Lung microvascular endothelial cell (primary cell): ENCODE measurements at regions not wholly inside any gene's neighbourhood (a gene's known extent, or its start where the extent isn't known, plus 50 kb on each side); places are given as distances from the start of the nearest gene placed in this dataset.
"Not testable (repeated sequence)": the region's sequence is repeated elsewhere in the genome, so short reads cannot be mapped to it uniquely, and the experiment has no call there.

Source experiments
- DNase-seq, 2 donors: peaks; one replicate each; pipeline versions ENCODE4 v3.0.0 to v3.0.0-alpha.2; 2010; ENCODE audit warnings: low read depth in 2 of 2

GRCh38 chr2:595831-596592 is 81.2 kb downstream of the TMEM18 start:
- no peak for DNase-seq

GRCh38 chr2:595141-595815 is 81.9 kb downstream of the TMEM18 start:
- DNase-seq, result no peak

GRCh38 chr2:594297-594949 is 82.8 kb downstream of the TMEM18 start:
- no peak for DNase-seq

DNA sequence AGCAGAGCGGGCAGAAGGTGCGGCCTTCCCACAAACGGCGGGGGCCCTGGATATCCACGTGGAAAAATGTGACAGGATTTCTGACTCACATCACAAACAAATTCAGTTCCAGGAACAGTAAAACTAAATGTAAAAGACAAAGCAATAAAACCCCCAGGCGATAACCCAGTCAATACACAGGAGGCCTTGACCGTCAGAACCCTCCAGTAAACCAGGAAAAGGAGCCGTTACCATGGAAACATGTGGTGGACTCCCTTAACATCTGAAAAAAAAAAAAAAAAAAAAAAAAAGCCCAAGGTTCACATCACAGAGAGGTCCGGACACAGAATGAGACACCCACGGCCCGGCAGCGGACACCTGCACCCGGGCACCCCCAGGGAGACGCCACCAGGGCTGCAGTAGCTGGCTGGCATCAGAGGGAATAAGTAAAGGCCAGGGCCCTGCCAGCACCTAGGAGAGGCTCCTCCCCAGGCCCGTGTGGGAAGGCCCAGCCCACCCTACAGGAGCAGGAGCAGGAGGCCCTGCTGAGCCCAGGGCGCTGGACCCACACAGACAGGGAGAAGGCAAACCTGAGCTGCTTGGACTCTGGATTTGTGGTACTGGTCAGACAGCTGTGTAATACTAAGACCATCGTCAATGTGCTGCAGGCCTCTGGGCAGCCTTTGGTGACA is 83.7 kb downstream of the TMEM18 start:
- no peak for DNase-seq

DNA sequence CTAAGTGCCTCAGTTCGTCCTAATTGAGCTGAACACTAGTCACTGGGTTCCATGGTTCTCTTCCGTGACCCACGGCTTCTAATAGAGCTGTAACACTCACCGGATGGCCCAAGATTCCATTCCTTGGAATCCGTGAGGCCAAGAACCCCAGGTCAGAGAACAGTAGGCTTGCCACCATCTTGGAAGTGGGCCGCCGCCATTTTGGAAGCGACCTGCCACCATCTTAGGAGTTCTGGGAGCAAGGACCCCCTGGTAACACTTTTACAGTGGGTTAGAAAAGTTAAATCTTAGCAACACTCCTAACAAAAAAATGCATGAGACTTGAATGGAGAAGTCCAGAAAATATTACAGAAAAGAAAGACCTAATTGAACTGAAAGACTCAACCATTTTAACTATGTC is 84.5 kb downstream of the TMEM18 start:
- no peak for DNase-seq

- no peak for DNase-seq
Observed at GRCh38 chr2:590214-591175, 86.7 kb downstream of the TMEM18 start.

DNA sequence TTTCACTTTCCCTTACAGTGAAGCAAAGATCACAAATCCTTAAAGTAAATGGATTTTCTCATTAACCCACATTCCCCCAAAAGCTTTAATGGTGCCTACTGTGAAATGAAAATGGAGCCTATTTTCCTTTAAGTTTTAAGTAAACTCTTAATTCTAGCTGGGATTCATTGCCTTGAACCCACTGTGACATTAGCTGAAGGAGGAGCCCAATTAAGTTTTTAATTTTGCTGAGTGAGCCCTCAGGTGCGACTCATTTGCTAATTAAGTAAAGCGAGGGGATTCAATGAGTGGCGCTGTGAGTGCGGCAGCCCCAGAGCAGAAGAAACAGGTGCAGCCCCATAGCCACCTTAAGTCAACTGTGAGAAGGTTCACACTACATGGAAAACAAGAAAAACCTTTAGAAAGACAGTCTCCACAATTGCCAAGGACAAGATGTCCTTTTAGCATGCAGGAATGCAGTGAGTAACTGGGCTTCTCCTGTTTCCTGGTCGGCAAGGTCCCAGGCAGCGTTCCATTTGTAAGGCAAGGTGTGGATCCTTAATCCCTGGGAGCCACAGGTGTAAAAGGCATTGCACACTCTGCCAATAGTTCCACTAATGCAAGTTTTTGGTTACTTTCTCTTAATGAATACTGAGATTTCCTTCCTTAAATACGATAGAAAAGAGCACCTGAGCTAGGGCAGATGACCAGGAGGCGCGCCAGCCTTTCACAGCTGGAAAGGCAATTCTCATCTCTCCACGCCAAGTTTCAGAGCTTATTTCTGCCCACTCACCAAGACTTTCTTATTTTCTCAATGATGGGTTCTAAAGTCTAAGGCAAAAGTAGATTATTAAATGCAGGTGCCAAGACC is 87.7 kb downstream of the TMEM18 start:
- DNase-seq, result no peak

- no peak for DNase-seq
Observed at GRCh38 chr2:588074-588645, 89.0 kb downstream of the TMEM18 start.

GRCh38 chr2:587087-587960 is 89.9 kb downstream of the TMEM18 start:
- no peak for DNase-seq

DNA sequence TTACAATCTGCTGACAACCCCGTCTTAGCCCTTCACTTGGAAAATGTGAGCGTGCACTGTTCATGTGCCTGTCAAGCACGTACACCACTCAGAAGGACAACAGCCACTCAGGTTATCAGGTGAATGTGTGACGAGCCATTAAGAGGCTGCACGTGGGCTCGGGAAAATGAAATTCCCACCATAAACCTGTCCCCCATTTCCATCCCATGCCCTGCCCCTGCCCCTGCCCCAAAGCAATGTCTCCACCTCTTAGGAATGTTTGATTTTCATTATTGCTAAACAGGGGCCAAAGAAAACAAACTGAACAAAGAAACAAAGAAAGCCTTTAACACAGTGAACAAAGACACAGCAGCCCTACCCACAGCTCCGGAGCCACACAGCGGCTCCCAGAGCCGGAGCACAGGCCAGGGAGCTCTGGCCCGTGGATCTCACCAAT is 90.5 kb downstream of the TMEM18 start:
- no peak for DNase-seq

DNA sequence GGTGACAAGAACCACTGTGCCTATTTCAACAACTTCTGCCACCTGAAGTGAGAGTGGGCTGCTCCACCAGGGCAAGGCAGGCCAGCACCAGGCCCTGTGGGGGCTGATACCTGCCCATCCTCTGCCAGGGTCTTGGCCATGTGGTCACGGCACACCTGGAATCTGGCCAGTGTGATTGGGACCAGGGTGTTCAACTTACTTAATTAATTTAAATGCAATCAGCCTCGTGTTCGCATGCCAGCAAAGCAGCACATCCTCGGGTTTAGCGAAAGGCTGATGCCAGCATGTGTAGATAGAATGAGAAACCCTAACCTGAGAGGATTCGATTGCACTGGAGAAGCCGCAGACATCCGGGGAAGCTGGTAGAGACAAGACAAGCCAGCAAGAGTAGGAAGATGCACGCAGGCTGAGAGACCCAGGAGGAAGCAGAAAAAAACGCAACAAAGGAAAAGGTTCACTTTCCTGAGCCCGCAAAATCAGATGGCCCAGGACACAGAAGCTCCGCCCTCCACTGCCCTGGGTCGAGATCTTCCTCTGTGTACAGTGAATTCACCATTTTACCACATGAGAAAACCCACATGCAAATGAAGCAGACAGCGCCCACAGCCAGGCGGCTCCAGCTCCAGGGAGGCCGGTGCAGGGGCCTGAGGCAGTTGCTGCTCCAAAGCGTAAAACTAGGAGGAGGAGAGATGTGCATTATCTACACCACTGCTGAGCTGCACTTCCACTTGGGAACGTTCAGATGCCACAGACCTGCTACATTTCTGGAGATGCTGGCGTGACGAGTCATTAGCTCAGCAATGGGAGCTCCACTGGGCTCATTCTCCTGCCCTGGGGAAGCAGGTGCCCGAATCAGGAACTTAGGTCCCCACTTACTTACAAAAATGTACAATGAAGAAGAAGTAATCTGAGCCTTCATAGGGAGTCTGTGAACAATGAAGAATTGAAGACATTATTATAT is 92.1 kb downstream of the TMEM18 start:
- DNase-seq, result no peak

- no peak for DNase-seq
Observed at GRCh38 chr2:583666-584065, 93.5 kb downstream of the TMEM18 start.

GRCh38 chr2:582792-583528 is 94.2 kb downstream of the TMEM18 start:
- DNase-seq, result no peak

DNA sequence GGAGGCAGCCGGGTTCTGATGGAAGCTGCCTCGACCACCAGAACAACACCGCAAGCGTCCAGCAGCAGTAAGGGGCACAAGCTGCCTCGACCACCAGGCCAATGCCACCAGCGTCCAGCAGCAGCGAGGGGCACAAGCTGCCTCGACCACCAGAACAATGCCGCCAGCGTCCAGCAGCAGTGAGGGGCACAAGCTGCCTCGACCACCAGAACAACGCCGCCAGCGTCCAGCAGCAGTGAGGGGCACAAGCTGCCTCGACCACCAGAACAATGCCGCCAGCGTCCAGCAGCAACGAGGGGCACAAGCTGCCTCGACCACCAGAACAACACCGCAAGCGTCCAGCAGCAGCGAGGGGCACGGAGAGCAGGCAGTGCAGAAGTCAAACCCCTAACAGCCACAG is 94.9 kb downstream of the TMEM18 start:
- DNase-seq, result not testable (repeated sequence)

GRCh38 chr2:579961-580360 is 97.2 kb downstream of the TMEM18 start:
- DNase-seq, result no peak

DNA sequence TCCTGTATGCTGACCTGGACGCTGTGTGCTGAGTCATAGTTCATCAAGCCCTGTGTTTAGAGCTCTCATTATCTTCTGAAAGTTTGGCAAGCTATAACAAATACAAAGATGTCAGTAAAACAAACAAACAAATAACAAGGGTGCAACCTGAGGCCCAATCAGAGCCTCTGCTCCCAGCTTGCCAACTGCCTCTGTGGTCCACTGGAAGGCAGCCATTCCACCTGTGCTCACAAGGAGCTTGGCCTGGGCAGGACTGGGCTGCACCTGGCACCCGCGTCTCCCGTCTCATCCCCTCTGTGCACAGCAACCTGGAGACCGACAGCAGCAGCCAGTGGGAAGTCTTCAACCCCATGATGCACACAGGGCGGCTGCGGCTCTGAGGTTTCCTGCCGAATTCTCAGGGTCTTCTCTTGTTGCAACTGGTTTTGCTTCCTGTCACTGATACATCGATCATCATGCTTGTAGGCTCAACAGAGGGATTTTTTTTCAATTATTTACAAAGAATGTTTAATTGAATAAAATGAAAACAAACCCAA is 97.8 kb downstream of the TMEM18 start:
- no peak for DNase-seq
